SK-N-SH treated with all-trans-retinoic acid at 6 μM for 48 hours (cell line): ENCODE measurements at regions not wholly inside any gene's neighbourhood (a gene's known extent, or its start where the extent isn't known, plus 50 kb on each side); places are given as distances from the start of the nearest gene placed in this dataset.

Experiments used
- ESRRG ChIP-seq: fragments of 250-450 bp; sonication (Bioruptor Pico); IDR thresholded peaks from 2 replicates; pipeline ENCODE4 v1.6.1; 2021; ENCODE audit warnings: mild to moderate bottlenecking
- PATZ1 ChIP-seq: fragments of 250-450 bp; sonication (Bioruptor Pico); IDR thresholded peaks from 2 replicates; pipeline ENCODE4 v1.8.0; 2020; ENCODE audit warnings: mild to moderate bottlenecking, moderate library complexity, borderline replicate concordance
- RARB ChIP-seq: fragments of 250-450 bp; sonication (Bioruptor Pico); IDR thresholded peaks from 2 replicates; pipeline ENCODE4 v1.8.0; 2021; ENCODE audit warnings: mild to moderate bottlenecking, moderate library complexity
- ZC3H10 ChIP-seq: fragments of 250-450 bp; sonication (Bioruptor Pico); IDR thresholded peaks from 2 replicates; pipeline ENCODE4 v1.5.1; 2021; ENCODE audit warnings: mild to moderate bottlenecking, moderate library complexity
- ZFP30 ChIP-seq: fragments of 450-650 bp; formaldehyde crosslinking; IDR thresholded peaks from 2 replicates; pipeline ENCODE4 v1.5.0; 2022; ENCODE audit warnings: mild to moderate bottlenecking, moderate library complexity

GRCh38 chr17:13157656-13158055 lies 139.8 kb upstream of the ELAC2 start:
- TF ChIP-seq PATZ1 (no peak), ZFP30 (no peak), RARB (CRISPR knock-in tag) (no peak), ESRRG (CRISPR knock-in tag) (no peak), ZC3H10 (CRISPR knock-in tag) (no peak)
